ENCODE measurements at regions not wholly inside any gene's neighbourhood (a gene's known extent, or its start where the extent isn't known, plus 50 kb on each side); places are given as distances from the start of the nearest gene placed in this dataset.

DNA sequence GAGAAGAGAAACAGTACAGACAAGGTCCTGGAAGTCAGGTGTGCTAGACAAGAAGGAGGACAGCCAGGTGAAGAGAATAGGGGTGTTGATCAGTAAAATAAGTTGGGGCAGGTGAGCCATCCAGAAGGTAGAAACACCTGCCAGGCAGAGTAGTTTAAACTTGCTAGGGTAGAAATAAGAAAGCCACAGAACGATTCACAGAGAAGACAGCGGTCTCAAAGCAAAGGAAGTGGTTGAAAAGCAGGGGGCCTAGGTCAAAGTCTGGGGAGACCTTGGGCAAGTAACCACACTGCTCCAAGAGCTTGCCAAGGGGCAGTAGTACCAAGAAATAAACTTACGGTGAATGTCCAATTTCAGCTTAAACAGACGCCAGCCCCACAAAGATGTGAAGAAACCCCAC, 116.6 kb upstream of the PROX1 start:
- intact Hi-C loops (cut with DNase I; ENCODE audit: low total_unique reads) = no loop called here
- 88 to 90% methylated on average over 4 of the region's 4 CpGs for WGBS, 2 donors
- H3K4me3 ChIP-seq (ENCODE audit: low read depth, poor library complexity, severe bottlenecking) = no peak overlapping the region
- TF ChIP-seq, protein P1, sequence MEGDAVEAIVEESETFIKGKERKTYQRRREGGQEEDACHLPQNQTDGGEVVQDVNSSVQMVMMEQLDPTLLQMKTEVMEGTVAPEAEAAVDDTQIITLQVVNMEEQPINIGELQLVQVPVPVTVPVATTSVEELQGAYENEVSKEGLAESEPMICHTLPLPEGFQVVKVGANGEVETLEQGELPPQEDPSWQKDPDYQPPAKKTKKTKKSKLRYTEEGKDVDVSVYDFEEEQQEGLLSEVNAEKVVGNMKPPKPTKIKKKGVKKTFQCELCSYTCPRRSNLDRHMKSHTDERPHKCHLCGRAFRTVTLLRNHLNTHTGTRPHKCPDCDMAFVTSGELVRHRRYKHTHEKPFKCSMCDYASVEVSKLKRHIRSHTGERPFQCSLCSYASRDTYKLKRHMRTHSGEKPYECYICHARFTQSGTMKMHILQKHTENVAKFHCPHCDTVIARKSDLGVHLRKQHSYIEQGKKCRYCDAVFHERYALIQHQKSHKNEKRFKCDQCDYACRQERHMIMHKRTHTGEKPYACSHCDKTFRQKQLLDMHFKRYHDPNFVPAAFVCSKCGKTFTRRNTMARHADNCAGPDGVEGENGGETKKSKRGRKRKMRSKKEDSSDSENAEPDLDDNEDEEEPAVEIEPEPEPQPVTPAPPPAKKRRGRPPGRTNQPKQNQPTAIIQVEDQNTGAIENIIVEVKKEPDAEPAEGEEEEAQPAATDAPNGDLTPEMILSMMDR (IDR thresholded peaks at IDR 0.05) = no peak
- no peak for TF ChIP-seq POLR2A (IDR thresholded peaks at IDR 0.05)
- no peak for DNase-seq (ENCODE audit: low spot score in 2 of 2)

DNA sequence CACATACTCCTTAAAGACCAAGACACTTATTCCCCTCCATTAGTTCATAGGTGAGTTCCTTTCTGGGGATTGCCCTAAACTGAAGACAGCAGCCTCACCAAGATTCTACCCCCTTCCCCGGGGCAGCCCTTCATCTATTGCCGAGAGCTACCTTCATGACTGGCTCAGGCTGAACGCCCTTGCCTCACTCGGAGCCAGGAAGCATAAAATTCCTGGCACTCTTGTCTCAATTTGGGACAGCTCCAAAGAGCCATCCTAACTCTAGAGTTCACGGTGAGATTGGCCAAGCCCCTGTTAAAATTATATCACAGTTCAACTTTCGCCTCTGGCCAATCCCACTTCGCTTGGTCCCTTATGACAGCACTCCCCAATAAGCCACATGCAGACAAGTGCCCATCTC, 113.0 kb upstream of the PROX1 start:
- no peak for DNase-seq (ENCODE audit: low spot score in 2 of 2)
- intact Hi-C loops (cut with DNase I; ENCODE audit: low total_unique reads) = no loop called here
- WGBS, 2 donors = 52 to 68% methylated on average over 7 of the region's 7 CpGs

DNA sequence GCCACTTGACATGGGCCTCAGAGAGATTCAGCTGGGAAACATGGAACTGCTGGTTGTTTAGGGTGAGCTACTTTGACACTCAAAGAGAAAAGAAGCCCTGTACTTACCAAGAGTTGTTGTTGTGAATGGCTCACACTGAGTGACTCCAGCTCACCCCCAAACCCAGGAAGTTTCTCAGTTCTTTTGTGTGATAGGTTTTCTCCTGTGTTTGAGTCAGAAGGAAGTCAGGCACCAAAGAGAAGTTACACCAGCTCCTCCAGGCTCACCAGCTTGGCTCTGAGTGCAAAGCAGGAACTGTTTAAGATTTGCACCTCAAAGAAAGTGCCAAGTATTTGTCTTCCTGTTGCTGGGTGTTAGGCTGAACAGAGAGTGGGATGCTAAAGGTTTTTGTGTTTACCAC, 111.2 kb upstream of the PROX1 start:
- no peak overlapping the region for H3K4me3 ChIP-seq (ENCODE audit: low read depth, poor library complexity, severe bottlenecking)
- intact Hi-C loops (cut with DNase I; ENCODE audit: low total_unique reads) = no loop called here
- TF ChIP-seq, protein P1 (IDR thresholded peaks at IDR 0.05) = no peak
- TF ChIP-seq POLR2A (IDR thresholded peaks at IDR 0.05) = no peak
- no peak for DNase-seq (ENCODE audit: low spot score in 2 of 2)

More for the DNA sequence above, 113.0 kb upstream of the PROX1 start:
- no peak overlapping the region for H3K4me3 ChIP-seq (ENCODE audit: low read depth, poor library complexity, severe bottlenecking)
- TF ChIP-seq, protein P1 (IDR thresholded peaks at IDR 0.05) = no peak
- no peak for TF ChIP-seq POLR2A (IDR thresholded peaks at IDR 0.05)

DNA sequence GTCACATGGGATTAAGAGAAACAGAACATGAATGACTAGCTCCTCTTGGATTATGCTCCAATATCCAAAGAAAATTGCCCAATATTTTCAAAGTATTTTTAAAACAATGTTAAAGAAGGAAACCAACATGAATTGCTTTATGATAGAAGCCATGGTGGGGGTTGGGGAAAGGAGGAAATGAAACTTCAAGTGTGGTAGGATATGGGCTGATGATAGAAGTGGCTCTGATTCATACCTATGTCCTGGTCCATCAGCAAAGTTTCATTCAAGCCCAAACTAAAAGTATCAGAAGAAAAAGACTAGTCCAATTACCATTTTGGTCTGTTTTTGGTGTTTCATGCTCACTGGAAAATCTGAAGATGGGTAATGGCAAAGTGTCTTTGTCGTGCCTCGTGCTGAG, 104.2 kb upstream of the PROX1 start:
- intact Hi-C loops (cut with DNase I; ENCODE audit: low total_unique reads) = no loop called here
- WGBS, 2 donors = 90 to 93% methylated on average over 2 of the region's 2 CpGs
- no peak for DNase-seq (ENCODE audit: low spot score in 2 of 2)
- no peak overlapping the region for H3K4me3 ChIP-seq (ENCODE audit: low read depth, poor library complexity, severe bottlenecking)
- TF ChIP-seq, protein P1 (IDR thresholded peaks at IDR 0.05) = no peak

DNA sequence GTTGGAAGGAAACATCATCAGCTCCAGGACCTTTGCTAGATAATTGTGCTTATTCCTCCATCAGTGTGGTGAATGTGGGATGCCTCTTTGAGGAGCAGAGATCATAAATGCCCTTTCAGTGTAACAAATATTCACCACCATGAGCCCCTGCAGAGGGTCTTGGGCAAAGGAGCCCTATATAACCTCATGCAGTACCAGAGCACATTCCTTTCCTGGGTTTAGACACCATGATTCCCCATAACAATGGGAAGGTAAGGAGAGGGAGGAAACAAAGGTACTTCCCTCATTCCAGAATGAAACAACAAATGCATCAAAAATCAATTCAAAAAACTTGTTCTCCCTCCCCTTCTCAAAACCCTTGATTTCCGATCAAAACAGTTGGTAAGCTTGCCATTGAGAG, 103.4 kb upstream of the PROX1 start:
- no peak for TF ChIP-seq POLR2A (IDR thresholded peaks at IDR 0.05)
- TF ChIP-seq, protein P1 (IDR thresholded peaks at IDR 0.05) = no peak
- WGBS, 2 donors = 0% methylated on average over 1 of the region's 1 CpG
- no peak overlapping the region for H3K4me3 ChIP-seq (ENCODE audit: low read depth, poor library complexity, severe bottlenecking)
- DNase-seq (ENCODE audit: low spot score in 2 of 2) = no peak
- intact Hi-C loops (cut with DNase I; ENCODE audit: low total_unique reads) = no loop called here

DNA sequence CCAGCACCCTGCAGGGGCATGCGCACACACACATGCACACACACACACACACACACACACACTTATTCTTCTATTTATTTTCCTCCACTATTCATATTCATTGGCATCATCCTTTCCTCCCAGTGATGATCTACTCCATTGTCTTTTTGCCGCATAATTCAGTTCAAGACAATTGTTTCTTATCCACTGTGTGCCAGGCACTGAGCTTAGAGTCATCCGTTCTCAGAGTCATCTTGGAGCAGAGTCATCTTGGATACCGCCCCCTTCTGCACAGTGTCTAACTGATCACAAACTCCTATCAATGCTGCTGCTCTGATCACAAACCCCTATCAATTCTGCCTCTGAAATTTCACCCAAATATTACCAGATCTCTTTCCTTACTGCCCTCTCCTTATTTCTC, 102.8 kb upstream of the PROX1 start:
- intact Hi-C loops (cut with DNase I; ENCODE audit: low total_unique reads) = no loop called here
- DNase-seq (ENCODE audit: low spot score in 2 of 2) = no peak
- 89% methylated on average over 4 of the region's 4 CpGs for WGBS, 2 donors

More for the DNA sequence above, 102.8 kb upstream of the PROX1 start:
- H3K4me3 ChIP-seq (ENCODE audit: low read depth, poor library complexity, severe bottlenecking) = no peak overlapping the region
- TF ChIP-seq POLR2A (IDR thresholded peaks at IDR 0.05) = no peak
- TF ChIP-seq, protein P1 (IDR thresholded peaks at IDR 0.05) = no peak

Data from lower leg skin (tissue), 4 donors.